Nephron (organoid): ENCODE measurements at regions not wholly inside any gene's neighbourhood (a gene's known extent, or its start where the extent isn't known, plus 50 kb on each side); places are given as distances from the start of the nearest gene placed in this dataset.

Source experiments
- H3K27ac Mint-ChIP-seq, 3 experiments: 2 replicates each; pipeline ENCODE4 v1.8.0; 2020; ENCODE audit warnings: mixed read lengths in 3 of 3, mild to moderate bottlenecking in 2 of 3, moderate library complexity in 1 of 3
- H3K27me3 Mint-ChIP-seq: 2 replicates; pipeline ENCODE4 v1.8.0; 2021; ENCODE audit warnings: low read depth, mild to moderate bottlenecking, moderate library complexity, mixed read lengths
- H3K36me3 Mint-ChIP-seq: 2 replicates; pipeline ENCODE4 v1.8.0; 2020; ENCODE audit warnings: low read depth, mixed read lengths
- H3K4me1 Mint-ChIP-seq: 2 replicates; pipeline ENCODE4 v1.8.0; 2020; ENCODE audit warnings: mixed read lengths
- H3K4me3 Mint-ChIP-seq, 3 experiments: 2 replicates each; pipeline ENCODE4 v1.8.0; 2020; ENCODE audit warnings: mild to moderate bottlenecking in 3 of 3, mixed read lengths in 3 of 3, moderate library complexity in 2 of 3
- H3K9me3 Mint-ChIP-seq: 2 replicates; pipeline ENCODE4 v1.8.0; 2020; ENCODE audit warnings: mixed read lengths
- CTCF ChIP-seq, 3 experiments: fragments of 200-600 bp; sonication (generic); IDR thresholded peaks; one replicate each; pipeline ENCODE4 v1.5.0; 2021; ENCODE audit warnings: antibody characterized with exemption in 3 of 3; ENCODE audit not compliant: unreplicated experiment in 3 of 3

GRCh38 chr12:14264316-14264715 lies 101.2 kb upstream of the ATF7IP start:
- H3K4me3 Mint-ChIP-seq: no peak overlapping the region
- TF ChIP-seq CTCF (IDR thresholded peaks at IDR 0.05; ENCODE audit: unreplicated experiment in 3 of 3): no peak
- H3K27ac Mint-ChIP-seq: no peak overlapping the region

GRCh38 chr12:14264778-14265177 lies 100.7 kb upstream of the ATF7IP start:
- Mint-ChIP-seq H3K27me3 (no peaks in the 10 kb centered on the region), H3K36me3 (peaks cover 16% of the 10 kb centered on the region), H3K9me3 (peaks cover 44% of the 10 kb centered on the region), H3K4me1 (peaks cover 44% of the 10 kb centered on the region), H3K27ac (no peak overlapping the region), H3K4me3 (no peak overlapping the region)
- no peak for TF ChIP-seq CTCF (IDR thresholded peaks at IDR 0.05; ENCODE audit: unreplicated experiment in 3 of 3)

More at GRCh38 chr12:14264316-14264715, 101.2 kb upstream of the ATF7IP start:
- no peaks in the 10 kb centered on the region for H3K27me3 Mint-ChIP-seq
- H3K4me1 Mint-ChIP-seq: peaks cover 42% of the 10 kb centered on the region
- H3K36me3 Mint-ChIP-seq: peaks cover 12% of the 10 kb centered on the region
- peaks cover 43% of the 10 kb centered on the region for H3K9me3 Mint-ChIP-seq

GRCh38 chr12:14268120-14268515 lies 97.4 kb upstream of the ATF7IP start:
- H3K27me3 Mint-ChIP-seq: no peaks in the 10 kb centered on the region

DNA sequence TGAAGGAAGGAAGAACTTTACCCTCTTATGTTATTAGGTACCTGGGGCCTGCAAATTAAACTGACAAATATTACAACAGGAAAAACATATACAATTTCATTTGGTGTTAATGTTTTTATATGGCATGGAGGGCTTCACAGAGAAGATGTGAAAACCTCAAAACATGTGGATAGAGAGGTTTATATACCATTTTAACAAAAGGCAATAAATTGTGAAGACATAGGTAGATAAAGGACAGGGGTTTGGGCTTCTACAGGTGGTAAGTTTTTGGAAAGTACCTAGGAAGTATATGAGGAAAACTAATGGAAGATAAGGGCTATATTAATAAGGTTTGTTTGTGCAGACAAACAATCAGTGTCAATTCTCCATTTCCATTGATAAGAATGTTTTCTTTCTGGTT lies 95.1 kb upstream of the ATF7IP start:
- H3K27ac Mint-ChIP-seq: no peak overlapping the region
- peaks cover 11% of the 10 kb centered on the region for H3K36me3 Mint-ChIP-seq
- no peak overlapping the region for H3K4me3 Mint-ChIP-seq
- peaks cover 25% of the 10 kb centered on the region for H3K4me1 Mint-ChIP-seq
- no peak for TF ChIP-seq CTCF (IDR thresholded peaks at IDR 0.05; ENCODE audit: unreplicated experiment in 3 of 3)
- peaks cover 32% of the 10 kb centered on the region for H3K9me3 Mint-ChIP-seq
- H3K27me3 Mint-ChIP-seq: no peaks in the 10 kb centered on the region

More at GRCh38 chr12:14268120-14268515, 97.4 kb upstream of the ATF7IP start:
- Mint-ChIP-seq H3K4me3 (no peak overlapping the region), H3K4me1 (peaks cover 22% of the 10 kb centered on the region), H3K36me3 (peaks cover 17% of the 10 kb centered on the region), H3K9me3 (peaks cover 35% of the 10 kb centered on the region), H3K27ac (peak overlapping the region in 2 of 3 experiments; percentile 2 to 23)
- no peak for TF ChIP-seq CTCF (IDR thresholded peaks at IDR 0.05; ENCODE audit: unreplicated experiment in 3 of 3)

GRCh38 chr12:14272956-14273912 lies 92.2 kb upstream of the ATF7IP start:
- Mint-ChIP-seq H3K27me3 (no peaks in the 10 kb centered on the region), H3K4me3 (no peak overlapping the region), H3K9me3 (peaks cover 30% of the 10 kb centered on the region), H3K27ac (no peak overlapping the region), H3K4me1 (peaks cover 15% of the 10 kb centered on the region), H3K36me3 (peaks cover 11% of the 10 kb centered on the region)
- no peak for TF ChIP-seq CTCF (IDR thresholded peaks at IDR 0.05; ENCODE audit: unreplicated experiment in 3 of 3)
